ENCODE measurements at regions not wholly inside any gene's neighbourhood (a gene's known extent, or its start where the extent isn't known, plus 50 kb on each side); places are given as distances from the start of the nearest gene placed in this dataset.

- H2BK15ac ChIP-seq (ENCODE audit: low read depth, low read length) = no peak overlapping the region
- H4K91ac ChIP-seq (ENCODE audit: insufficient read depth, low read depth, low read length) = no peak overlapping the region
- no peak overlapping the region for H4K8ac ChIP-seq (ENCODE audit: low read depth in 2 of 2, low read length in 2 of 2)
- H3K27ac ChIP-seq (ENCODE audit: insufficient read depth, low read length) = no peak overlapping the region
- H4K5ac ChIP-seq (ENCODE audit: low read depth, low read length) = no peak overlapping the region
- no peak overlapping the region for H3K56ac ChIP-seq (ENCODE audit: extremely low read depth, insufficient read depth, low read length)
- H3K4me3 ChIP-seq (ENCODE audit: insufficient read depth, low read depth, low read length) = no peak overlapping the region
- no peak overlapping the region for H2AK5ac ChIP-seq (ENCODE audit: low read depth, low read length)
- H2AFZ ChIP-seq (replicated peaks; ENCODE audit: low read length, poor library complexity) = no peak overlapping the region
- no peak overlapping the region for H3K9ac ChIP-seq (ENCODE audit: low read depth, low read length)
- no peak overlapping the region for H2BK5ac ChIP-seq (ENCODE audit: low read depth, low read length, poor library complexity, severe bottlenecking)
- H2BK120ac ChIP-seq (ENCODE audit: low read depth, low read length) = no peak overlapping the region
- intact Hi-C loops (cut with micrococcal nuclease) (no loop called here), in situ Hi-C loops (cut with MboI; ENCODE audit: low sequenced_read_pairs) (no loop called here), dilution Hi-C loops (cut with HindIII; ENCODE audit: low sequenced_read_pairs, unreplicated experiment) (no loop called here)
- no peak overlapping the region for H3K14ac ChIP-seq (replicated peaks; ENCODE audit: low read depth, low read length)
- H2BK20ac ChIP-seq (ENCODE audit: low read depth, low read length) = no peak overlapping the region
- H3K4me2 ChIP-seq (ENCODE audit: low read depth, low read length) = no peak overlapping the region
- H3K27me3 ChIP-seq (ENCODE audit: control insufficient read depth, insufficient read depth, low read length) = no peaks in the 10 kb centered on the region
- no peaks in the 10 kb centered on the region for H3K9me3 ChIP-seq (ENCODE audit: control insufficient read depth, insufficient read depth, low read length)
- ChIA-PET CTCF (no interaction called here), POLR2A (ENCODE audit: unreplicated experiment) (no interaction called here)
- H3K79me1 ChIP-seq (ENCODE audit: low read depth in 1 of 2, low read length in 2 of 2) = no peaks in the 10 kb centered on the region
- ATAC-seq (ENCODE audit: low read depth) (no peak), DNase-seq (no peak)
- no peaks in the 10 kb centered on the region for H3K36me3 ChIP-seq (ENCODE audit: control insufficient read depth, insufficient read depth, low read length)
- no peak overlapping the region for H3K18ac ChIP-seq (ENCODE audit: low read depth, low read length)
- no peaks in the 10 kb centered on the region for H3K9me1 ChIP-seq (ENCODE audit: insufficient read depth, low read length)
- BruUV-seq (replicated peaks) = no TSS peak
- H3K23ac ChIP-seq (ENCODE audit: low read depth, low read length) = no peak overlapping the region
- TF ChIP-seq MAZ (IDR thresholded peaks at IDR 0.05; ENCODE audit: borderline replicate concordance, low read depth, low read length) (no peak), RAD21 (IDR thresholded peaks at IDR 0.05; ENCODE audit: low read length) (no peak), POLR2A (IDR thresholded peaks at IDR 0.05; ENCODE audit: low read depth, low read length) (no peak), RFX5 (IDR thresholded peaks at IDR 0.05; ENCODE audit: low read depth, low read length) (no peak), CTCF (conservative IDR thresholded peaks at IDR 0.05; ENCODE audit: low read depth, low read length) (no peak), MXI1 (IDR thresholded peaks at IDR 0.05; ENCODE audit: borderline replicate concordance, low read depth, low read length) (no peak), BHLHE40 (IDR thresholded peaks at IDR 0.05; ENCODE audit: low read depth, low read length) (no peak), ELK1 (IDR thresholded peaks at IDR 0.05; ENCODE audit: borderline replicate concordance, low read depth, low read length) (no peak), SMC3 (IDR thresholded peaks at IDR 0.05; ENCODE audit: low read depth, low read length) (no peak), CHD1 (IDR thresholded peaks at IDR 0.05; ENCODE audit: low read depth, low read length) (no peak), MAFK (IDR thresholded peaks at IDR 0.05; ENCODE audit: low read depth, low read length) (no peak)
- TF ChIP-seq, protein P1, sequence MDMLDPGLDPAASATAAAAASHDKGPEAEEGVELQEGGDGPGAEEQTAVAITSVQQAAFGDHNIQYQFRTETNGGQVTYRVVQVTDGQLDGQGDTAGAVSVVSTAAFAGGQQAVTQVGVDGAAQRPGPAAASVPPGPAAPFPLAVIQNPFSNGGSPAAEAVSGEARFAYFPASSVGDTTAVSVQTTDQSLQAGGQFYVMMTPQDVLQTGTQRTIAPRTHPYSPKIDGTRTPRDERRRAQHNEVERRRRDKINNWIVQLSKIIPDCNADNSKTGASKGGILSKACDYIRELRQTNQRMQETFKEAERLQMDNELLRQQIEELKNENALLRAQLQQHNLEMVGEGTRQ (IDR thresholded peaks at IDR 0.05; ENCODE audit: low read depth, low read length) = no peak
- H3K4ac ChIP-seq (ENCODE audit: low read depth, low read length) = no peak overlapping the region
- no peaks in the 10 kb centered on the region for H3K4me1 ChIP-seq (ENCODE audit: control insufficient read depth, insufficient read depth, low read length)
- H4K20me1 ChIP-seq (ENCODE audit: insufficient read depth, low read length) = no peaks in the 10 kb centered on the region
- no peak overlapping the region for H2AK9ac ChIP-seq (replicated peaks; ENCODE audit: low read depth, low read length, poor library complexity)
Observed at GRCh38 chrX:25573631-25574030, 557.9 kb upstream of the ARX start.

All from IMR-90 (cell line).